ENCODE measurements at regions not wholly inside any gene's neighbourhood (a gene's known extent, or its start where the extent isn't known, plus 50 kb on each side); places are given as distances from the start of the nearest gene placed in this dataset.

GRCh38 chr6:130765181-130765727 lies 62.0 kb upstream of the SMLR1 start:
- no peaks in the 10 kb centered on the region for H3K27me3 ChIP-seq (ENCODE audit: insufficient read depth, poor library complexity, severe bottlenecking)
- no peak overlapping the region for H3K27ac ChIP-seq (ENCODE audit: poor library complexity, severe bottlenecking)
- no peak for TF ChIP-seq CTCF (IDR thresholded peaks at IDR 0.05; ENCODE audit: poor library complexity, severe bottlenecking)
- H3K4me1 ChIP-seq (ENCODE audit: insufficient read depth, poor library complexity, severe bottlenecking) = no peaks in the 10 kb centered on the region
- no peaks in the 10 kb centered on the region for H3K36me3 ChIP-seq (ENCODE audit: low read depth)
- H3K4me3 ChIP-seq (ENCODE audit: severe bottlenecking) = no peak overlapping the region
- ATAC-seq (ENCODE audit: low read depth) = no peak
- DNase-seq (ENCODE audit: low spot score) = no peak
- no peaks in the 10 kb centered on the region for H3K9me3 ChIP-seq (ENCODE audit: severe bottlenecking)

GRCh38 chr6:130766239-130767144 lies 60.7 kb upstream of the SMLR1 start:
- no peaks in the 10 kb centered on the region for H3K4me1 ChIP-seq (ENCODE audit: insufficient read depth, poor library complexity, severe bottlenecking)
- no peak for TF ChIP-seq CTCF (IDR thresholded peaks at IDR 0.05; ENCODE audit: poor library complexity, severe bottlenecking)
- H3K27me3 ChIP-seq (ENCODE audit: insufficient read depth, poor library complexity, severe bottlenecking) = no peaks in the 10 kb centered on the region
- DNase-seq (ENCODE audit: low spot score) = no peak
- ATAC-seq (ENCODE audit: low read depth) = no peak
- H3K4me3 ChIP-seq (ENCODE audit: severe bottlenecking) = no peak overlapping the region
- no peak overlapping the region for H3K27ac ChIP-seq (ENCODE audit: poor library complexity, severe bottlenecking)
- H3K36me3 ChIP-seq (ENCODE audit: low read depth) = no peaks in the 10 kb centered on the region
- no peaks in the 10 kb centered on the region for H3K9me3 ChIP-seq (ENCODE audit: severe bottlenecking)

- ATAC-seq (ENCODE audit: low read depth) (no peak), DNase-seq (ENCODE audit: low spot score) (no peak)
- Histone ChIP-seq H3K4me1 (ENCODE audit: insufficient read depth, poor library complexity, severe bottlenecking) (no peaks in the 10 kb centered on the region), H3K27ac (ENCODE audit: poor library complexity, severe bottlenecking) (no peak overlapping the region), H3K36me3 (ENCODE audit: low read depth) (no peaks in the 10 kb centered on the region), H3K27me3 (ENCODE audit: insufficient read depth, poor library complexity, severe bottlenecking) (no peaks in the 10 kb centered on the region), H3K4me3 (ENCODE audit: severe bottlenecking) (no peak overlapping the region), H3K9me3 (ENCODE audit: severe bottlenecking) (no peaks in the 10 kb centered on the region)
- no peak for TF ChIP-seq CTCF (IDR thresholded peaks at IDR 0.05; ENCODE audit: poor library complexity, severe bottlenecking)
Measured at GRCh38 chr6:130769861-130770260, 57.3 kb upstream of the SMLR1 start.

GRCh38 chr6:130771741-130772140 lies 55.5 kb upstream of the SMLR1 start:
- H3K4me3 ChIP-seq (ENCODE audit: severe bottlenecking) = no peak overlapping the region
- TF ChIP-seq CTCF (IDR thresholded peaks at IDR 0.05; ENCODE audit: poor library complexity, severe bottlenecking) = no peak
- H3K27ac ChIP-seq (ENCODE audit: poor library complexity, severe bottlenecking) = no peak overlapping the region
- no peaks in the 10 kb centered on the region for H3K4me1 ChIP-seq (ENCODE audit: insufficient read depth, poor library complexity, severe bottlenecking)
- DNase-seq (ENCODE audit: low spot score) (no peak), ATAC-seq (ENCODE audit: low read depth) (no peak)
- no peaks in the 10 kb centered on the region for H3K9me3 ChIP-seq (ENCODE audit: severe bottlenecking)
- H3K27me3 ChIP-seq (ENCODE audit: insufficient read depth, poor library complexity, severe bottlenecking) = no peaks in the 10 kb centered on the region
- no peaks in the 10 kb centered on the region for H3K36me3 ChIP-seq (ENCODE audit: low read depth)

GRCh38 chr6:130773860-130774259 lies 53.3 kb upstream of the SMLR1 start:
- no peak for ATAC-seq (ENCODE audit: low read depth)
- H3K4me1 ChIP-seq (ENCODE audit: insufficient read depth, poor library complexity, severe bottlenecking) = no peaks in the 10 kb centered on the region
- DNase-seq (ENCODE audit: low spot score) = no peak

More at GRCh38 chr6:130773860-130774259, 53.3 kb upstream of the SMLR1 start:
- Histone ChIP-seq H3K27me3 (ENCODE audit: insufficient read depth, poor library complexity, severe bottlenecking) (no peaks in the 10 kb centered on the region), H3K4me3 (ENCODE audit: severe bottlenecking) (no peak overlapping the region), H3K36me3 (ENCODE audit: low read depth) (no peaks in the 10 kb centered on the region), H3K9me3 (ENCODE audit: severe bottlenecking) (no peaks in the 10 kb centered on the region), H3K27ac (ENCODE audit: poor library complexity, severe bottlenecking) (no peak overlapping the region)
- TF ChIP-seq CTCF (IDR thresholded peaks at IDR 0.05; ENCODE audit: poor library complexity, severe bottlenecking) = no peak
